ENCODE measurements at regions not wholly inside any gene's neighbourhood (a gene's known extent, or its start where the extent isn't known, plus 50 kb on each side); places are given as distances from the start of the nearest gene placed in this dataset.

GRCh38 chr7:81361769-81362312 lies 408.0 kb downstream of the HGF start:
- TF ChIP-seq MAX (IDR thresholded peaks at IDR 0.05), result no peak
- TF ChIP-seq NFIC (IDR thresholded peaks at IDR 0.05), result no peak
- TF ChIP-seq TCF12 (IDR thresholded peaks at IDR 0.05; ENCODE audit: low read depth), result no peak
- no peak for TF ChIP-seq CREB1 (IDR thresholded peaks at IDR 0.05; ENCODE audit: low read depth)
- no peak for TF ChIP-seq RAD21 (IDR thresholded peaks at IDR 0.05; ENCODE audit: low read depth)

- TF ChIP-seq MAX (IDR thresholded peaks at IDR 0.05), result no peak
- TF ChIP-seq CREB1 (IDR thresholded peaks at IDR 0.05; ENCODE audit: low read depth), result no peak
- no peak for TF ChIP-seq RAD21 (IDR thresholded peaks at IDR 0.05; ENCODE audit: low read depth)
- TF ChIP-seq CEBPB (IDR thresholded peaks at IDR 0.05), result no peak
- TF ChIP-seq TAF1 (IDR thresholded peaks at IDR 0.05; ENCODE audit: low read depth), result no peak
- TF ChIP-seq ZBTB7A (IDR thresholded peaks at IDR 0.05; ENCODE audit: low read depth), result no peak
- no peak for TF ChIP-seq EGR1 (IDR thresholded peaks at IDR 0.05)
- no peak for TF ChIP-seq FOXM1 (IDR thresholded peaks at IDR 0.05; ENCODE audit: borderline replicate concordance, low read depth)
- no peak for TF ChIP-seq YY1 (IDR thresholded peaks at IDR 0.05; ENCODE audit: low read depth)
- TF ChIP-seq REST (IDR thresholded peaks at IDR 0.05; ENCODE audit: low read depth), result no peak
- no peak for TF ChIP-seq TEAD4 (IDR thresholded peaks at IDR 0.05)
- no peak for TF ChIP-seq EP300 (IDR thresholded peaks at IDR 0.05; ENCODE audit: borderline replicate concordance)
- no peak for TF ChIP-seq TCF12 (IDR thresholded peaks at IDR 0.05; ENCODE audit: low read depth)
- TF ChIP-seq NFIC (IDR thresholded peaks at IDR 0.05), result no peak
- TF ChIP-seq USF1 (IDR thresholded peaks at IDR 0.05), result no peak
These were observed 413.9 kb downstream of the HGF start for GRCh38 chr7:81355911-81356310.

- TF ChIP-seq YY1 (IDR thresholded peaks at IDR 0.05; ENCODE audit: low read depth), result no peak
- TF ChIP-seq CEBPB (IDR thresholded peaks at IDR 0.05), result no peak
- TF ChIP-seq CREB1 (IDR thresholded peaks at IDR 0.05; ENCODE audit: low read depth), result no peak
- no peak for TF ChIP-seq EGR1 (IDR thresholded peaks at IDR 0.05)
- no peak for TF ChIP-seq USF1 (IDR thresholded peaks at IDR 0.05)
- no peak for TF ChIP-seq TAF1 (IDR thresholded peaks at IDR 0.05; ENCODE audit: low read depth)
- no peak for TF ChIP-seq MAX (IDR thresholded peaks at IDR 0.05)
- TF ChIP-seq RAD21 (IDR thresholded peaks at IDR 0.05; ENCODE audit: low read depth), result no peak
- no peak for TF ChIP-seq TEAD4 (IDR thresholded peaks at IDR 0.05)
- no peak for TF ChIP-seq ZBTB7A (IDR thresholded peaks at IDR 0.05; ENCODE audit: low read depth)
- TF ChIP-seq EP300 (IDR thresholded peaks at IDR 0.05; ENCODE audit: borderline replicate concordance), result no peak
- TF ChIP-seq TCF12 (IDR thresholded peaks at IDR 0.05; ENCODE audit: low read depth), result no peak
- TF ChIP-seq NFIC (IDR thresholded peaks at IDR 0.05), result no peak
- no peak for TF ChIP-seq FOXM1 (IDR thresholded peaks at IDR 0.05; ENCODE audit: borderline replicate concordance, low read depth)
- no peak for TF ChIP-seq REST (IDR thresholded peaks at IDR 0.05; ENCODE audit: low read depth)
These were observed 420.8 kb downstream of the HGF start for GRCh38 chr7:81349044-81349443.

GRCh38 chr7:81339946-81340345 lies 421.1 kb upstream of the SEMA3C start:
- TF ChIP-seq TAF1 (IDR thresholded peaks at IDR 0.05; ENCODE audit: low read depth) (no peak), NFIC (IDR thresholded peaks at IDR 0.05) (no peak), ZBTB7A (IDR thresholded peaks at IDR 0.05; ENCODE audit: low read depth) (no peak), CEBPB (IDR thresholded peaks at IDR 0.05) (no peak)

GRCh38 chr7:81333536-81333935 lies 414.7 kb upstream of the SEMA3C start:
- TF ChIP-seq MAX (IDR thresholded peaks at IDR 0.05), result no peak
- no peak for TF ChIP-seq REST (IDR thresholded peaks at IDR 0.05; ENCODE audit: low read depth)
- no peak for TF ChIP-seq ZBTB7A (IDR thresholded peaks at IDR 0.05; ENCODE audit: low read depth)
- no peak for TF ChIP-seq EGR1 (IDR thresholded peaks at IDR 0.05)
- no peak for TF ChIP-seq EP300 (IDR thresholded peaks at IDR 0.05; ENCODE audit: borderline replicate concordance)
- no peak for TF ChIP-seq TEAD4 (IDR thresholded peaks at IDR 0.05)
- no peak for TF ChIP-seq TCF12 (IDR thresholded peaks at IDR 0.05; ENCODE audit: low read depth)

Data from Ishikawa (cell line).